ENCODE measurements at regions not wholly inside any gene's neighbourhood (a gene's known extent, or its start where the extent isn't known, plus 50 kb on each side); places are given as distances from the start of the nearest gene placed in this dataset.

DNA sequence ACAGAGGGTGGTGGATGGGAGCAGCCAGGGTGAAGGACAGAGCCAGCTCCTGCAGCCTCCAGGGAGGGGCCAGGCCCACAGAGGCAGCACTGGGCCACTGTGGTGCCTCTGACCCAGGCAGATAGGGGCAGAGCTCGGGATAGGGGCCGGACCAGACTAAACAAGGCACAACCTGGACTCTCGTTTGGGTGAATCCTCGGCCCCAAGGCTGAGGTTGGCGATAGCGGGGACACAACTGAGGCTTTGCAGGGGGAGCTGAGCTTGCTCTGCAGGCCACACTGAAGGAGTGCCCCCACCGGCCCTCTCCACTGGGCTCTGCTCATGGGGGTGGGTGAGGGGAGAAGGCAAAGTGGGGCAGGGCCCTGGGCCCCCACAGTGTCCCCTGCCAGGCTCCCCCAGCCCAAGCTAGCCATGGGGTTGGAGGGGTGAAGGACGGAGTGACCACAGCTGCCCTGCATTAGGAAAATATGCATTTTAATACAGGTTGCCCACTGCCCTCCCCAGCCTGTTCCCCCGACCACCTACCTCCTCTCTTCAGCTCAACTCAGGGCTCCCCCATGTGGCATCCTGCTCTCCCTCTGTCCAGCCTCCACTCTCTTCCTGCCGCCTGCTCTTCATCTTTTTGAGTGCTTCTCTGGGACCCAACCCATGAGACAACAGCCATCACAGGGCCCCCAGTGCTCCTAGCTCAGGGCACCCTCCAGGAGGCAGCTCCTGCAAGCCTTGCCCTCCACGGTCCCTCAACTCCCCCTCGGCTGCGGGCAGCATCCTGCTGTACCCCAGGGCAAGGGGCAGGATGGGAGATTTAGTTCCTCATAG is 152.8 kb downstream of the INHBB start:
- TF ChIP-seq EP300 (IDR thresholded peaks at IDR 0.05; ENCODE audit: borderline replicate concordance) (no peak), YY1 (IDR thresholded peaks at IDR 0.05; ENCODE audit: low read depth) (no peak), FOXM1 (IDR thresholded peaks at IDR 0.05; ENCODE audit: borderline replicate concordance, low read depth) (no peak), RAD21 (IDR thresholded peaks at IDR 0.05; ENCODE audit: low read depth) (no peak), NFIC (IDR thresholded peaks at IDR 0.05) (no peak)
- TF ChIP-seq, protein P1, sequence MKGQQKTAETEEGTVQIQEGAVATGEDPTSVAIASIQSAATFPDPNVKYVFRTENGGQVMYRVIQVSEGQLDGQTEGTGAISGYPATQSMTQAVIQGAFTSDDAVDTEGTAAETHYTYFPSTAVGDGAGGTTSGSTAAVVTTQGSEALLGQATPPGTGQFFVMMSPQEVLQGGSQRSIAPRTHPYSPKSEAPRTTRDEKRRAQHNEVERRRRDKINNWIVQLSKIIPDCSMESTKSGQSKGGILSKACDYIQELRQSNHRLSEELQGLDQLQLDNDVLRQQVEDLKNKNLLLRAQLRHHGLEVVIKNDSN (IDR thresholded peaks at IDR 0.05), result no peak

- TF ChIP-seq, protein P1 (IDR thresholded peaks at IDR 0.05), result no peak
- TF ChIP-seq EP300 (IDR thresholded peaks at IDR 0.05; ENCODE audit: borderline replicate concordance) (no peak), YY1 (IDR thresholded peaks at IDR 0.05; ENCODE audit: low read depth) (no peak), TCF12 (IDR thresholded peaks at IDR 0.05; ENCODE audit: low read depth) (no peak), REST (IDR thresholded peaks at IDR 0.05; ENCODE audit: low read depth) (no peak), NFIC (IDR thresholded peaks at IDR 0.05) (no peak), TAF1 (IDR thresholded peaks at IDR 0.05; ENCODE audit: low read depth) (no peak), CREB1 (IDR thresholded peaks at IDR 0.05; ENCODE audit: low read depth) (no peak), CEBPB (IDR thresholded peaks at IDR 0.05) (no peak), EGR1 (IDR thresholded peaks at IDR 0.05) (no peak), TEAD4 (IDR thresholded peaks at IDR 0.05) (no peak), FOXM1 (IDR thresholded peaks at IDR 0.05; ENCODE audit: borderline replicate concordance, low read depth) (no peak), ZBTB7A (IDR thresholded peaks at IDR 0.05; ENCODE audit: low read depth) (no peak), RAD21 (IDR thresholded peaks at IDR 0.05; ENCODE audit: low read depth) (no peak)
- TF ChIP-seq, protein P2, sequence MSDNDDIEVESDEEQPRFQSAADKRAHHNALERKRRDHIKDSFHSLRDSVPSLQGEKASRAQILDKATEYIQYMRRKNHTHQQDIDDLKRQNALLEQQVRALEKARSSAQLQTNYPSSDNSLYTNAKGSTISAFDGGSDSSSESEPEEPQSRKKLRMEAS (IDR thresholded peaks at IDR 0.05), result no peak
These were observed 154.0 kb downstream of the INHBB start for GRCh38 chr2:120499784-120500495.

DNA sequence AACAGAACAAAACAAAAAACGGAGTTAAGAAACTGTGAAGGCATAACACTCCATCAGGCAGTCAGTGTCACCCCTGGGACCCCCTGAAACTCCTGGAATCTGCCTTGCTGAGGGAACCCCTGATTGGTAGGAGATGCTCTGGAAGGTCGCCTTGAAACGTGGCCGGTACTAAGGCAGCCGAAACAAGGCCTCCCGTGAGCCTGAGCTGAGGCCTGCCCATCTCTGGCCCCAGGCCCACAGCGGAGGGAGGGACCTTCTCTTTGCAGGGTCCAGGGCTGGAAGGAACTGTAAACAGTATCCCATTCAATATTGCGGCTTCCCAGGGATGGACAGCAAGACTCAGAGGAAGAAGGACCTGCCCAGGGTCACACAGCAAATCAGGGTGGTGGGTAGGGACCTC is 155.7 kb downstream of the INHBB start:
- TF ChIP-seq FOXM1 (IDR thresholded peaks at IDR 0.05; ENCODE audit: borderline replicate concordance, low read depth) (no peak), RAD21 (IDR thresholded peaks at IDR 0.05; ENCODE audit: low read depth) (no peak), EGR1 (IDR thresholded peaks at IDR 0.05) (no peak), CREB1 (IDR thresholded peaks at IDR 0.05; ENCODE audit: low read depth) (no peak), TCF12 (IDR thresholded peaks at IDR 0.05; ENCODE audit: low read depth) (no peak), REST (IDR thresholded peaks at IDR 0.05; ENCODE audit: low read depth) (no peak), ZBTB7A (IDR thresholded peaks at IDR 0.05; ENCODE audit: low read depth) (no peak), EP300 (IDR thresholded peaks at IDR 0.05; ENCODE audit: borderline replicate concordance) (no peak), TAF1 (IDR thresholded peaks at IDR 0.05; ENCODE audit: low read depth) (no peak), YY1 (IDR thresholded peaks at IDR 0.05; ENCODE audit: low read depth) (no peak), NFIC (IDR thresholded peaks at IDR 0.05) (no peak), CEBPB (IDR thresholded peaks at IDR 0.05) (no peak), TEAD4 (IDR thresholded peaks at IDR 0.05) (no peak)
- TF ChIP-seq, protein P2 (IDR thresholded peaks at IDR 0.05), result no peak
- TF ChIP-seq, protein P1 (IDR thresholded peaks at IDR 0.05), result no peak

DNA sequence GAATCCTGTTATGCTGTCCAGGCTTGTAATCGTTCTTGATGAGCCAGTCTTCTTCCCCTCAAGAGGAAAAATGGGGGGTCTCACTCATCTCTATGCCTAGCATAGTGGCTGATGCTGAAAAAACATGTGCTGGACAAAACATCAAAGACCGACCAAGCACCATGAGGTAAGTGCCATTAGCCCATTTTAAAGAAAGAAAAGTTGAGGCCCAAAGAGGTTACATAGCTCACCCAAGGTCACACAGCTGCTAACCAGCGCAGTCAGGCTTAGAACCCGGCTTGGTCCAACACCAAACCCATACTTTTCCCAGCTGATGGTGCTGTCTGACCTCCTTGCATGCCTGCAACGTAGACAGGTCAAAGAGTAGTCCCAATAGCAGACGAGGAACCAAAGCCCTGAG is 156.4 kb downstream of the INHBB start:
- TF ChIP-seq RAD21 (IDR thresholded peaks at IDR 0.05; ENCODE audit: low read depth) (no peak), FOXM1 (IDR thresholded peaks at IDR 0.05; ENCODE audit: borderline replicate concordance, low read depth) (no peak), YY1 (IDR thresholded peaks at IDR 0.05; ENCODE audit: low read depth) (no peak), EGR1 (IDR thresholded peaks at IDR 0.05) (no peak), CREB1 (IDR thresholded peaks at IDR 0.05; ENCODE audit: low read depth) (no peak), EP300 (IDR thresholded peaks at IDR 0.05; ENCODE audit: borderline replicate concordance) (no peak), NFIC (IDR thresholded peaks at IDR 0.05) (no peak), TAF1 (IDR thresholded peaks at IDR 0.05; ENCODE audit: low read depth) (no peak), ZBTB7A (IDR thresholded peaks at IDR 0.05; ENCODE audit: low read depth) (no peak), REST (IDR thresholded peaks at IDR 0.05; ENCODE audit: low read depth) (no peak)
- TF ChIP-seq, protein P2 (IDR thresholded peaks at IDR 0.05), result no peak
